Trophoblast cell (in vitro differentiated cells and primary cell): ENCODE measurements at regions not wholly inside any gene's neighbourhood (a gene's known extent, or its start where the extent isn't known, plus 50 kb on each side); places are given as distances from the start of the nearest gene placed in this dataset.

Experiments used
- DNase-seq, 2 donors: peaks; one replicate each; pipeline ENCODE4 v3.0.0-alpha.2; 2016
- H2AFZ ChIP-seq: 2 replicates; pipeline ENCODE4 v1.6.1; 2013; ENCODE audit warnings: low read length, moderate library complexity, mild to moderate bottlenecking; ENCODE audit not compliant: insufficient read depth, poor library complexity
- H2AK5ac ChIP-seq: 2 replicates; pipeline ENCODE4 v1.6.1; 2013; ENCODE audit warnings: mild to moderate bottlenecking, low read length
- H2BK120ac ChIP-seq: 2 replicates; pipeline ENCODE4 v1.6.1; 2013; ENCODE audit warnings: low read length, mild to moderate bottlenecking, moderate library complexity; ENCODE audit not compliant: insufficient read depth, poor library complexity
- H2BK12ac ChIP-seq: 2 replicates; pipeline ENCODE4 v1.6.1; 2013; ENCODE audit warnings: mild to moderate bottlenecking, low read length, moderate library complexity
- H2BK5ac ChIP-seq: 2 replicates; pipeline ENCODE4 v1.6.1; 2013; ENCODE audit warnings: low read length, low read depth, moderate library complexity, mild to moderate bottlenecking; ENCODE audit not compliant: poor library complexity
- H3K14ac ChIP-seq: 2 replicates; pipeline ENCODE4 v1.6.1; 2013; ENCODE audit warnings: mild to moderate bottlenecking, low read length
- H3K18ac ChIP-seq: 2 replicates; pipeline ENCODE4 v1.6.1; 2013; ENCODE audit warnings: mild to moderate bottlenecking, low read length
- H3K23ac ChIP-seq: 2 replicates; pipeline ENCODE4 v1.6.1; 2013; ENCODE audit warnings: low read length
- H3K27ac ChIP-seq: 2 replicates; pipeline ENCODE4 v1.5.1; 2013; ENCODE audit warnings: low read depth, mild to moderate bottlenecking, inconsistent platforms, low read length, moderate library complexity
- H3K27me3 ChIP-seq: 2 replicates; pipeline ENCODE4 v1.6.1; 2013; ENCODE audit warnings: inconsistent platforms, mild to moderate bottlenecking, low read length, moderate library complexity; ENCODE audit not compliant: insufficient read depth
- H3K36me3 ChIP-seq, 2 experiments: 1 replicate in 1 of 2; 2 replicates in 1 of 2; pipeline ENCODE4 v1.6.1; 2013; ENCODE audit warnings: low read length in 2 of 2, mild to moderate bottlenecking in 2 of 2, moderate library complexity in 1 of 2; ENCODE audit not compliant: insufficient read depth in 2 of 2, control insufficient read depth in 1 of 2
- H3K4ac ChIP-seq: 2 replicates; pipeline ENCODE4 v1.6.1; 2013; ENCODE audit warnings: low read depth, mild to moderate bottlenecking, low read length, moderate library complexity
- H3K4me1 ChIP-seq, 2 experiments: 1 replicate in 1 of 2; 2 replicates in 1 of 2; pipeline ENCODE4 v1.6.1; 2013; ENCODE audit warnings: low read length in 2 of 2, mild to moderate bottlenecking in 2 of 2, moderate library complexity in 1 of 2; ENCODE audit not compliant: insufficient read depth in 2 of 2, control insufficient read depth in 1 of 2
- H3K4me2 ChIP-seq: 2 replicates; pipeline ENCODE4 v1.6.1; 2013; ENCODE audit warnings: inconsistent platforms, mild to moderate bottlenecking, low read length, moderate library complexity
- H3K4me3 ChIP-seq: 2 replicates; pipeline ENCODE4 v1.5.1; 2013; ENCODE audit warnings: mild to moderate bottlenecking, low read depth, low read length, inconsistent platforms
- H3K79me1 ChIP-seq: one replicate; pipeline ENCODE4 v1.6.1; 2013; ENCODE audit warnings: low read length
- H3K79me2 ChIP-seq: 2 replicates; pipeline ENCODE4 v1.6.1; 2013; ENCODE audit warnings: low read length, mild to moderate bottlenecking; ENCODE audit not compliant: control insufficient read depth, insufficient read depth, poor library complexity
- H3K9ac ChIP-seq: 2 replicates; pipeline ENCODE4 v1.6.1; 2013; ENCODE audit warnings: mild to moderate bottlenecking, low read length
- H3K9me3 ChIP-seq: 2 replicates; pipeline ENCODE4 v1.6.1; 2013; ENCODE audit warnings: low read depth, mild to moderate bottlenecking, control low read depth, inconsistent platforms, low read length; ENCODE audit not compliant: insufficient read depth
- H4K12ac ChIP-seq: 2 replicates; pipeline ENCODE4 v1.6.1; 2013; ENCODE audit warnings: low read depth, mild to moderate bottlenecking, low read length, moderate library complexity
- H4K8ac ChIP-seq: 2 replicates; pipeline ENCODE4 v1.6.1; 2013; ENCODE audit warnings: low read depth, mild to moderate bottlenecking, low read length, moderate library complexity
- H4K91ac ChIP-seq: one replicate; pipeline ENCODE4 v1.6.1; 2013; ENCODE audit warnings: low read depth, mild to moderate bottlenecking, low read length, moderate library complexity
- WGBS: extraction: QIAGEN DNeasy Blood & Tissue Kit; methylation state at CpG from one replicate; pipeline ENCODE4 v1.1.7; 2013; ENCODE audit warnings: missing lambda C conversion rate; ENCODE audit not compliant: insufficient read length, insufficient coverage; ENCODE audit errors: extremely low coverage; 5-methylcytosine and 5-hydroxymethylcytosine counted together

DNA sequence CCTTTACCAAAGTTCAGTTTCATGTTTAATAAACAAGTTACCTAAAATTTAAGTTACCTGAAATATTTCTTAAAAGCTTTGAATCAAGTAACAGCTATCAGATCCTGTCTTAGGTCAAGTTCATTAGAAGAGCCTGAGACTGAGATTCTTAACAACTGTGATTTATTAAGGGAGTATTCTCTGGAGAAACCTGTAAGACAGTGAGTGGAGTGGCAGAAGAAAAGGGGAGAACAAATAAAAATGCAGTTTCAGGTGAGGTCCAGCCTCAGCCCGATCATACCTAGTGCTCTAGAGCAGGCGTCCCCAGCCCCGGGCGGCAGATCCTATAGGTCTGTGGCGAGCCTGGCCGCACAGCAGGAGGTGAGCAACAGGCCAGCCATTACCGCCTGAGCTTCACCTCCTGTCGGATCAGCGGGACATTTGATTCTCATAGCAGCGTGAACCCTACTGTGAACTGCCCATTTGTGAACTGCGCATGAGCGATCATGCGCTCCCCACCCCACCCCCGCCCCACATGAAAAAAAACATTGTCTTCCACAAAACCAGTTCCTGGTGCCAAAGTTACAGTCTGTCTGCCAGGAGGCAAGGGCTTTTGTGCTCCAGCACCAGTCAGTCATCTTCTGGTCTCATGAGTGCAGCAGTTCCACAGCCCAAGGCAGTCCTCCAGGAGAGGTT, 59.2 kb upstream of the ADGRB3 start:
- no peak overlapping the region for H3K27ac ChIP-seq
- H3K27me3 ChIP-seq: no peaks in the 10 kb centered on the region
- no peak overlapping the region for H2AK5ac ChIP-seq
- H2BK5ac ChIP-seq: no peak overlapping the region
- H2AFZ ChIP-seq: no peak overlapping the region
- H3K36me3 ChIP-seq: no peaks in the 10 kb centered on the region
- no peak overlapping the region for H3K14ac ChIP-seq
- H3K4me2 ChIP-seq: no peak overlapping the region
- no peak overlapping the region for H3K18ac ChIP-seq
- H3K9ac ChIP-seq: no peak overlapping the region
- H3K79me1 ChIP-seq: no peaks in the 10 kb centered on the region
- H3K23ac ChIP-seq: no peak overlapping the region
- no peak for DNase-seq
- H4K8ac ChIP-seq: no peak overlapping the region
- H2BK120ac ChIP-seq: no peak overlapping the region
- no peaks in the 10 kb centered on the region for H3K79me2 ChIP-seq
- no peaks in the 10 kb centered on the region for H3K9me3 ChIP-seq
- H3K4me3 ChIP-seq: no peak overlapping the region
- H2BK12ac ChIP-seq: no peak overlapping the region
- H4K91ac ChIP-seq: no peak overlapping the region
- no peak overlapping the region for H4K12ac ChIP-seq
- no peaks in the 10 kb centered on the region for H3K4me1 ChIP-seq
- WGBS: no CpG with 5 or more reads among the region's 14 CpGs
- H3K4ac ChIP-seq: no peak overlapping the region

DNA sequence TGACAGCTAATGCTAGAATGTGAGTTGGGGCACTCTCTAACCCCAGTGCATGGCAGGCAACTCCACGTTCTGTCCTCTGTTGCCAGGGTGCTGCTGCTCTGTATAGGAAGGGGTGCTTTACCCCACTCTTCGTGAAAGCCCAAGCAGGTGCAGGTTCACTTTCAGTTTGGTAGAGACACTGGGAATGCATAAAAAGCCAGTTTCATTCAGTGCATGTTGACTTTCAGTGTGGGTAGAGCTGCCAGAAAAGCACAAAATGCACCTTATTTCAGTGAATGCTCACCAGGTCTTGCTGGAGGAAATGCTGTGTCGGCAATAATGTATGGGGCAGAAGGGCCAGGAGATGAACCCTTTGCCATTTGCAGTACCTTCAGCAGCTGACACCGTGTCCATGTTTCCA, 62.1 kb upstream of the ADGRB3 start:
- Histone ChIP-seq H2AFZ (no peak overlapping the region), H3K79me2 (no peaks in the 10 kb centered on the region), H4K8ac (no peak overlapping the region), H2AK5ac (no peak overlapping the region), H3K14ac (no peak overlapping the region), H3K9ac (no peak overlapping the region), H3K4me1 (no peaks in the 10 kb centered on the region), H3K36me3 (no peaks in the 10 kb centered on the region), H2BK12ac (no peak overlapping the region), H4K12ac (no peak overlapping the region), H3K23ac (no peak overlapping the region), H4K91ac (no peak overlapping the region), H3K4me3 (no peak overlapping the region), H3K4ac (no peak overlapping the region), H3K4me2 (no peak overlapping the region), H3K18ac (no peak overlapping the region), H2BK120ac (no peak overlapping the region), H3K79me1 (no peaks in the 10 kb centered on the region), H3K27ac (no peak overlapping the region), H2BK5ac (no peak overlapping the region), H3K9me3 (no peaks in the 10 kb centered on the region), H3K27me3 (no peaks in the 10 kb centered on the region)
- WGBS: no CpG with 5 or more reads among the region's 4 CpGs
- DNase-seq: no peak

DNA sequence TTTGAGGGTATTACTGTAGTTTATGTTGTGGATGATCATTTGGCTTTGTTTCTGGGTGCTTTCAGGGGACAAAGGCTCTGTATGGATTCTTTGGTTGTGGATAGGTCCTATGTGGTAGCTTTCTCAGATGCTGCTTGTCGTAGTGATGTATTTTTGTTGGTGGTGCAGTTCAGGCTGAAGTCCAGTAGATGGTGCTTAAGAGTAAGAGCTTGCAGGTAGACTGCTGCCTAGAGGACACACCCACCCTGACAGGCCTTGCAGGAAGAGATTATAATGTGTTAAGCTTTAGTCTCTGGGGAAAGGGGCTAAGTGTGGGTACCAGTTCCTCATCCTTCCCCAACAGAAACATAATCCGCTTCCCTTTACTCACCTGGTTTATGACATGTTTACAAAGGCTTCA, 62.6 kb upstream of the ADGRB3 start:
- no peak overlapping the region for H2BK12ac ChIP-seq
- H4K8ac ChIP-seq: no peak overlapping the region
- no peak overlapping the region for H4K91ac ChIP-seq
- H3K36me3 ChIP-seq: no peaks in the 10 kb centered on the region
- H3K9me3 ChIP-seq: no peaks in the 10 kb centered on the region
- no peak overlapping the region for H2AFZ ChIP-seq
- no peak overlapping the region for H3K9ac ChIP-seq
- H3K18ac ChIP-seq: no peak overlapping the region
- H4K12ac ChIP-seq: no peak overlapping the region
- peak in 1 of 2 donors; percentile 35 for DNase-seq
- H2BK5ac ChIP-seq: no peak overlapping the region
- H3K14ac ChIP-seq: no peak overlapping the region
- no peaks in the 10 kb centered on the region for H3K4me1 ChIP-seq
- no peaks in the 10 kb centered on the region for H3K79me1 ChIP-seq
- no peak overlapping the region for H3K4me3 ChIP-seq
- WGBS: no CpG with 5 or more reads among the region's 2 CpGs
- no peaks in the 10 kb centered on the region for H3K79me2 ChIP-seq
- H2AK5ac ChIP-seq: no peak overlapping the region
- no peak overlapping the region for H3K23ac ChIP-seq
- no peak overlapping the region for H3K27ac ChIP-seq
- H3K4me2 ChIP-seq: no peak overlapping the region
- H3K27me3 ChIP-seq: no peaks in the 10 kb centered on the region
- no peak overlapping the region for H2BK120ac ChIP-seq
- no peak overlapping the region for H3K4ac ChIP-seq

- Histone ChIP-seq H3K79me2 (no peaks in the 10 kb centered on the region), H2BK5ac (no peak overlapping the region), H3K23ac (no peak overlapping the region), H4K8ac (no peak overlapping the region), H2BK12ac (no peak overlapping the region), H3K4me1 (no peaks in the 10 kb centered on the region), H3K9me3 (no peaks in the 10 kb centered on the region), H3K14ac (no peak overlapping the region), H3K79me1 (no peaks in the 10 kb centered on the region), H2AK5ac (no peak overlapping the region), H3K18ac (no peak overlapping the region), H3K9ac (no peak overlapping the region), H3K27ac (no peak overlapping the region), H3K27me3 (no peaks in the 10 kb centered on the region), H4K91ac (no peak overlapping the region), H3K4me2 (no peak overlapping the region), H2AFZ (no peak overlapping the region), H3K36me3 (no peaks in the 10 kb centered on the region), H2BK120ac (no peak overlapping the region), H3K4me3 (no peak overlapping the region), H4K12ac (no peak overlapping the region), H3K4ac (no peak overlapping the region)
- no CpG with 5 or more reads among the region's 5 CpGs for WGBS
- no peak for DNase-seq
Observed at GRCh38 chr6:68559716-68560115, 75.4 kb upstream of the ADGRB3 start.
